Midbrain (tissue), 1 donor: ENCODE measurements at regions not wholly inside any gene's neighbourhood (a gene's known extent, or its start where the extent isn't known, plus 50 kb on each side); places are given as distances from the start of the nearest gene placed in this dataset.
"Not testable (repeated sequence)": the region's sequence is repeated elsewhere in the genome, so short reads cannot be mapped to it uniquely, and the experiment has no call there.

Experiments
- DNase-seq: peaks from one replicate; lab custom pipeline; 2025; lab: John Stamatoyannopoulos, UW

DNA sequence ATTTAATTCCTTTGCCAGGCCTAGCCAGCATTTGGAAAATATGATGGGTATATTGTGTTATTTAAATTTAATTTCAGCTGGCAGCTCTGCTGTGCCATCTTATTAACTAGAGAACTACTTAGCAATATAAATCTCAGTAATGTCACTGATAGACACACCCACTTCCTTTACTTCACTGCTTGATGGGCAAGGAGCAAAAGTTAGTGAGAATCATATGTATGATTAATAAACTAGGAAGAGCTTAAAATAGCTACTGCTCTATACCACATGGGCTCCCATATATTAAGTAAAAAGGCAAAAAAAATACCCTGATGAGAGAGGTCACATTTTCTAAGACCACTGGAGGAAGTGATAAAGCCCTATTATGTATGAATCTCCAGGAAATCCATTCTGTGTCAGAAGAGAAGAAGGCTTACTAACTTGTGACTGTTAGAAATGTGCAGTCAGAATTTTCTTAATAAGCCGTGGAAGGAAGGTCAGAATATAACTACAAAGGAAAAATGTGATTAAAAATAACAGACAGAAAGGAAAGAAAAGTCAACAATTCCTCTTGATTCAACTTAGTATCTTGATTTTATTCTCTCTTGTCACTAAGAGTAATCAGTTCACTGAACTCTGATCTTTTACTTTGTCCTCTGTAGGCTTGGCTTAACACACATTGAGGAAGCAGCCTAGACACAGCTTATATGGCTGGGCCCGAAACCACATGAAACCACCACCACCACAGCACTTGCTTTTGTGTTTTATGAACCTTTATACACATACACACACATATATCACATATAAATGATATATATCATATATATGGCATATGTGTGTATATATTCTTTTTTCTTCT lies 1233.9 kb upstream of the ALCAM start:
- no peak for DNase-seq

DNA sequence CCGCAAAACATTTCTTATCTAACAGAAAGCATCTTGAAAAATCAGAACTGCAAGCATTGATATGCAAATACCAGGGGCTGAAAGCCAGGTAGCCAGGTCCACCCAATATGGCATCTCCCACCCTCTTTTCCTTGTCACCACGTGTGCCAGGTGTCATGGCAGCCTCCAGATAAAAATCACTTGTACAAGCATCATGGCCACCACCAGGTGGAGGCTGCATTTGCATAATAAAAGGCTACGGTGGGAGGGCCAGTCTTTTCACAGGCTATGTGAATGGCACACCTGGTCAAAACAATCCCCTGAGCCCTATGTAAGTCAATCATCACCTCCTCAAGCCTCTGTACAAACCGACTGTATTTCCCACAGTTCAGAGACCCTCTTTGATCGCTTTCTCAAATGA lies 1233.1 kb upstream of the ALCAM start:
- no peak for DNase-seq

DNA sequence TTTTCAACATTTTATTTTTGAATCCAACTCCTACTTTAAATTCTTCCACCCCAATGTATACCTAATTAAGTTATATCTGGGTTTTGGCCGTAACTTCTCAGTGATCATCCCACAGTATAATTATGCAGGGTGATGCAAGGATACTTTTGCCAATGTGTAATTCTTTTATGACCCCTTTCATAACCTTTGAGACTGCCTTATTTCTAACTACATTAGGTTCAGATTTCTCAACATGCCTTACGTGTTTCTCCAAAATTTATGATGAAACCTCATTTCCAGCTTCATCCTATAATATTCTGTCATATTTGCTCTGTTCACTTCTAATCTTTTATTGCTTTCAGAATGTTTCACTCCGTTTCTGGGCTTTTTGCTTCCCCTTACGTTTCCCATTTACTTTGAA lies 1229.6 kb upstream of the ALCAM start:
- DNase-seq: no peak

DNA sequence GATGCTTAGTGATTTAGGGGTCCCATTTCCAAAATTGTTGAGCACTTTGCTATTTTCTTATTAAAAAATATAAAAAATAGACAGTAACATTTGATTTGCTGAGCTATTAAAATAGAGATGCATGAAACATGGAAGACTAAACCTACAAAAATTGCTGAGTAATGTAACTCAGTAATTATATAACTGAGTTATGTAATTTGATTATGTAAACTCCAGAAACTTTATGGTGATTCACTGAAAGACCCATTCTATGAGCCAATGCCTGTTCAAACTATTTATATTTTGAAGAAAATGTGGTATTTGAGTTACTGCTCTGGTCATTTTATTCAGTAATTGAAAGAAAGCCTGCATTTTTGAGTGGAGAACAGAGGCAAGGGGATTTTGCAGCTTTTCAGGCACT lies 1221.5 kb upstream of the ALCAM start:
- DNase-seq: no peak

DNA sequence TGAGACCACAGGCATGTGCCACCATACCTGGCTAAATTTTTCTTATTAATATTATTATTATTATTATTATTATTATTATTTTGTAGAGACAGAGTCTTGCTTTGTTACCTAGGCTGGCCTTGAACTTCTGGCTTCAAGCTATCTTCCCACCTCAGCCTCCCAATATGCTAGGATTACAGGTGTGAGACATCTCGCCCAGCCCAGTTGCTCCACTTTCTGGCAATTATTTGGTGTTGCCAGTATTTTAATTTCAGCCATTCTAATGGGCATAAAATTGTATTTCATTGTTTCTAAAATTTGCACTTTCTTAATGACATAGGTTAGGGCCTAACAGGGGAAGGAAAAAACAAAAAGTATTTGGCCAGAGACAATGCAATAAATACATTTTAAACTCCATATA lies 1217.6 kb upstream of the ALCAM start:
- no peak for DNase-seq

DNA sequence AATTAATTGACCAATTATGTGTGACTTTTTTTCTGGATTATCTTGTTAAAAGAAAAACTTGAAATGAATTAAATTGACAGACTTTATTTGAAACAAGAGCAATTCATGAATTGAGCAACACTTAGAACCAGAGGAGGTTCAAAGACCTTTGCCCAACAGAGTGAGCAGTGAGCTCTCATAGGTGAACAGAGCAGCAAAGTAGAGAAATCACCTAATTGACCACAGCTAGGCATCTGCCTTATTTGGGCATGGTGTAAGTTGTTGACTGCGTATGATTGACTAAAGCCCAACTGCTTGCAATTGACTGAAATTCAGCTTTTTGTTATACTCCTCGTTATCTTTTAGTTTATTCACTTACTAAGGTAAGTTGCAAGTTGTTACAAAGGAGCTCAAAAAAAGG lies 1216.0 kb upstream of the ALCAM start:
- DNase-seq: no peak

DNA sequence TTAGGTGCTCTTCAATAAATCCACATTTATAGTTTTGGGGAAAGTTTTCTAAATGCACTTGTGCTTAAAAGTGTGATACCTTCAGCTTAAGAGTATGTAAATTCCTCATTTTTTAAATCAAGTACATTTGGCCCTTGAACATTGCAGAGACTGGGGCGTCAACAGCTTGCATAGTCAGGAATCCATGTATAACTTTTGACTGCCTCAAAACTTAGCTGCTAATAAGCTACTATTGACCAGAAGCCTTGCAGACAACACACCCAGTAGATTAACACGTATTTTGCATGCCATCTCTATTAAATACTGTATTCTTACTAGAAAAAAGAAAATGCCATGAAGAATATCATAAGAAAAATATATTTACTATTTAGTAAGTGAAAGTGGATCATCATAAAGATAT lies 1211.8 kb upstream of the ALCAM start:
- no peak for DNase-seq

DNA sequence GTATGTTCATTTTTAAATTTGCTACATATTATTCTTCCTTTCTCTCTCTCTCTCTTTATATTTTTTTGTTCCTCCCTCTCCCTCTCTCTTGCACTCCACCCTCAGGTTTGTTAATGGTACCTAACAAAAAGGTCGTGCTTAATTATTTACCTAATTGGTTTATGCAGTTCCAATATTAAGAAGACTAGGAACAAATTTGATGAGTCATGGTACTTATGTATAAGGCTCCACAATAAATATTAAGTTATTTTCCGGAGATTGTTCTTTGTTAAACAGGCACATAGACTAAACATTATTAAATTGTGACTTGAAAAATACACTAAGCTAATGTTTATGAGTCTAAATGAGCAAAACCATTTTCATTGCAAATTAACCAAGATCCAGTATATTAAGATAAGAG lies 1200.8 kb upstream of the ALCAM start:
- no peak for DNase-seq

DNA sequence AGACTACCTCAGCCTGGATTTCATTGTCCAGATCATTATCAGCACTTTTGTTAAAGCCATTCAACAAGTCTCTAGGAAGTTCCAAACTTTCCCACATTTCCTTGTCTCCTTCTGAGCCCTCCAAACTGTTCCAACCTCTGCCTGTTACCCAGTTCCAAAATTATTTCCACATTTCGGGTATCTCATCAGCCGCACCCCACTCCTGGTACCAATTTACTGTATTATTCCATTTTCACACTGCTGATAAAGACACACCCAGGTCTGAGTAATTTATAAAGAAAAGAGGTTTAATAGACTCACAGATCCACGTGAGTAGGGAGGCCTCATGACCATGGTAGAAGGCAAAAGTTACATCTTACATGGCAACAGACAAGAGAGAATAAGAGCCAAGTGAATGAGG lies 1198.3 kb upstream of the ALCAM start:
- no peak for DNase-seq

DNA sequence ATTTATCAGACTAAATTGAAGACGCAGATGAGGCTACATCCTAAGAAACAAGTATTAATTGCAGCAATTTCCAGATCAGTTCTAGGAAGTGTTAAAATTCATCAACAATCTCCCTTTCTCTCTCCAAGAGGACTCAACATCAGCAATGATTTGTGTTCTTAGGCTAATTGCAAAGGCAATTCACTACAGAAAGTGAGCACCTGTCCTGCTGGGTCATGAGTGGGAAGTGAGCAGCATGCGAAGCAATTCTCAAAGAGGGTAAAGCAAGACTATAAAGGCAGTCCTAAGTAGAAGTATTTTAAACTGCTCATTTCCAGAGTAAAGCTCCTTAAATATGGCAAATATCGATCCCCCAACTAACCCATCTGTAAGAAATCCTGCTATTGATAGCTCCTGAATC lies 1191.0 kb upstream of the ALCAM start:
- no peak for DNase-seq

DNA sequence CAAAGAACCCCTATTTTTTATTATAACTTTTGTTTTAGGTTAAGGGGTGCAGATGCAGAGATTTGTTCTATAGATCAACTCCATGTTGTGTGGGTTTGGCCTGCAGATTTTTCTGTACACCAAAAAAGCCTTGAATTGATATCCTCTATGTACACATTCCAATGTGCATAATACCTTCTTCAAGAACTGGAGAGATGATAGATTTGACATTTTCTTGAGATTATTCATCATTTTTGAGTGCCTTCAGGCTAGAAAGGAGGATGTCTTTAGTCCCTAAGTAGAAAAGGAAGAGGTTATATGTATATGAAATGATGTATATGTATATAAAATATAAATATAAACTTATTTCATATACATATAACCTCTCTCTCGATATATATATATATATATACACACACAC lies 1190.0 kb upstream of the ALCAM start:
- no peak for DNase-seq

DNA sequence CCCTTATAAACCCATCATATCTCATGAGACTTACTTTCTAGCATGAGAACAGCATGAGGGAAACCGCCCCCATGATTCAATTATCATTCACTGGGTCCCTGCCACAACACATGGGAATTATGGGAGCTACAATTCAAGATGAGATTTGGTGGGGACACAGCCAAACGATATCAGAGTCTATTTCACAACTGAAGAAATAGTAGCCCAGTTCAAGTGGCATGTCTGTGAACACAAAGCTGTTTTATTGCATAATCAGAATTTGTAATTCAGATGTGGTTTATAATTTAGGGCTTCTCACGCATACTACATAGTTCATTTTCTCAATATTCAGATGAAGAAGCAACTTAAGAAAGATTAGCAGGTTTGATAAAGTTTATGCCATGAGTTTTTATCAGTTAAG lies 1188.0 kb upstream of the ALCAM start:
- no peak for DNase-seq

DNA sequence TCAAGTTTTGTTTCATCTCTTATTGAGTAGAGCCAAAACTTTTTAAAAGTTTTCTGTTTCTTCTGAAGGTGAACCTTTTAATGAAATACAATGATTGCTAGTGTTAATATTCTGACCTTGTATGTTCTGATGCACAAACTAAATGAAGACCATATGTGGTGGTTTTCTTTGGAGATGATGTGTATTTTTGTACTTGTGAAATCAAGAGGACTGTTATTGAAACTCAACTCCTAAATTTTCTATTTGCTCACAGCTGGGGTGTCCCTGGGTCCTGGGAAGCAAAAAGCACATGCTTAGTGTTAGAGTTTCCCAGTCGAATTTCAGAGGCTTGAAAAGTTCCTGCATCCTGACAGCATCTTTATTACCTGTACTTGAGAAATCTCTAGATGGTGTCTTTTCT lies 1185.8 kb upstream of the ALCAM start:
- no peak for DNase-seq

DNA sequence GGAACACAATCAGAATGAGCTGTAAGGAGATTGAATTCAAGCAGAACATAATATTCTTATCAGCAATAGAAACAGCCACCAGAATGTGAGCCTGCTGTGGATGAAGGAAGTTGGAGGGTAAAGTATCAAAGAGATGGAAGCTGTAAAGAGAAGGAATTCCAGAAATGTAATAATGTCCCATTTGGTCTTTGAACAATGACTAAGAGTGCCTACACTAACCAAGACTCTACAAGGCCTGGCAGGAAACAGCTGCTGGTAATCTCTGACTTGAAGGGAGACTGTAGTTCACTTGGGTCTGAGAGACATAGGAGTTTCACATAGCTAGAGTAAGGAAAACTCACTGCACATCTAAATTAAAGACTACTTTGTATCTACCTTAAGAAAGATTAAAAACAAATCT lies 1176.0 kb upstream of the ALCAM start:
- no peak for DNase-seq

DNA sequence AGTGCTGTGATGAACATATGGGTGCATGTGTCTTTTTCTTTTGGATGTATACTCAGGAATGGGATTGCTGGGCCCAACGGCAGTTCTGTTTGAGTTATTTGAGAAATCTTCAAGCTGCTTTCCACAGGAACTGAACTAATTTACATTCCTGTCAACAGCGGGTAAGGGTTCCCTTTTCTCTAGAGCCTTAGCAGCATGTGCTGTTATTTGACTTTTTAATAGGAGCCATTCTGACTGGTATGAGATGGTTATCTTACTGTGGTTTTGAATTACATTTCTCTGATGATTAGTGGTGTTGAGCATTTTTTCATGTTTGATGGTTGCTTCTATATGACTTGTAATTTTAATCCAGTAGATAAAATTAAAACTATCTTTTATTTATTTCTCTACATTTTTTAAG lies 1168.6 kb upstream of the ALCAM start:
- no peak for DNase-seq

DNA sequence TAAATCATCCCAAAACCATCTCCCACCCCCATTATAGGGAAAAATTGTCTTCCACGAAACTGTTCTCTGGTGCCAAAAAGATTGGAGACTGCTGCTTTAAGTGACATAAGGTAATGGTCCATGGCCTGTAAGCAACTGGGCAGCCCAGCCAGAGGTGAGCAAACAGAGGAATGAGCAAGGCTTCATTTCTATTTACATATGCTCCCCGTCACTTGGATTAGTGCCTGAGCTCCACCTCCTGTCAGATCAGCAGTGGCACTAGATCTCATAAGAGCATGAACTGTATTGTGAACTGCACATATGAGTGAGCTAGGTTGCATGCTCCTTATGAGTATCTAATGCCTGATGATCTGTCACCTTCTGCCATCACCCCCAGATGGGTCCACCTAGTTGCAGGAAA lies 1159.8 kb upstream of the ALCAM start:
- DNase-seq: no peak

DNA sequence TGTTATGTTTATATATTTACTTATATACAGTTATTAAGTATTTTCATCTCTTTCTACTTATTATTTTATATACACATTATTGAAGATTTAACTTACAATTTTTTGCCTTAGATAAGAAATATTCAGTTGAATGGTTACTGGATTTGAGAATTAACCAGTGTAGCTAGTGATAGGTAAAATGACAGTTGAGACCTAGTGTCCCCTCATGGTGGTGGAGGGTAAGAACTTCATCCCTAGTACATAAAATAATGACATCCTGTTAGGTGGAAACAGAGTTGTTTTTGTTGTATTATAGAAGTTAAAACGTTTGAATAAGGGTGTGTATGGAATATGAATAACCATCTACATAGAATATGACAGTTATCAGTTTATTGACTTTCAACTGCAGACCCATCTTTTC lies 1152.4 kb upstream of the ALCAM start:
- no peak for DNase-seq

DNA sequence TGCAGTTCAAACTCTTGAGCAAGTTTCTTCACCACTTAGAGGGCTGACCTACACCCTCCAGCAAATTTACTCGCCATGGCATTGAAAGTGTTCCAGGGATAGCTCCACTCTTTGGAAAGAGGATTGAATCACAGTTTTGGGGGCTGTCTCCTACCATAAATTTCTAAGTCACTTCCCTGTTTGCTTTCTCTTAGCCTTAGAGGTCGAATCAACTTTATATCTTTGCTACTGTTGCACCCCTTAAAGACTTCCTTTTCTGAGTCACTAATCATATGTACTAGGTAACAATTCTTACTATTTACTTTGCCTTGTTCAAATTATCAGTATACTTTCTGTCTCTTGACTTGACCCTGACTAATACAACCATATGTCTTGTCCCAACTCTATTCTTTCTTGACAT lies 1151.8 kb upstream of the ALCAM start:
- DNase-seq: no peak

DNA sequence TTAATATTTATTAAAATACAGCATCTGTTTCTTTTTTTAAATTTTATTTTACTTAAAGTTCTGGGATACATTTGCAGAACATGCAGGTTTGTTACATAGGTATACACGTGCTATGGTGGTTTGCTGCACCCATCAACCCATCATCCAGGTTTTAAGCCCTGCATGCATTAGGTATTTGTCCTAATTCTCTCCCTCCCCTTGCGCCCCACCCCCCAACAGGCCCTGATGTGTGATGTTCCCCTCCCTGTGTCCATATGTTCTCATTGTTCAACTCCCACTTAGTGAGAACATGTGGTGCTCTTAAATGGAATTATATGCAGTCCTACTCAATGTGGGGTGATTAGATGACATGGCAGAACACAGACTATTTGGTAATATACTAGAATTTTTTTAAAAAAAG lies 1147.7 kb upstream of the ALCAM start:
- DNase-seq: not testable (repeated sequence)

DNA sequence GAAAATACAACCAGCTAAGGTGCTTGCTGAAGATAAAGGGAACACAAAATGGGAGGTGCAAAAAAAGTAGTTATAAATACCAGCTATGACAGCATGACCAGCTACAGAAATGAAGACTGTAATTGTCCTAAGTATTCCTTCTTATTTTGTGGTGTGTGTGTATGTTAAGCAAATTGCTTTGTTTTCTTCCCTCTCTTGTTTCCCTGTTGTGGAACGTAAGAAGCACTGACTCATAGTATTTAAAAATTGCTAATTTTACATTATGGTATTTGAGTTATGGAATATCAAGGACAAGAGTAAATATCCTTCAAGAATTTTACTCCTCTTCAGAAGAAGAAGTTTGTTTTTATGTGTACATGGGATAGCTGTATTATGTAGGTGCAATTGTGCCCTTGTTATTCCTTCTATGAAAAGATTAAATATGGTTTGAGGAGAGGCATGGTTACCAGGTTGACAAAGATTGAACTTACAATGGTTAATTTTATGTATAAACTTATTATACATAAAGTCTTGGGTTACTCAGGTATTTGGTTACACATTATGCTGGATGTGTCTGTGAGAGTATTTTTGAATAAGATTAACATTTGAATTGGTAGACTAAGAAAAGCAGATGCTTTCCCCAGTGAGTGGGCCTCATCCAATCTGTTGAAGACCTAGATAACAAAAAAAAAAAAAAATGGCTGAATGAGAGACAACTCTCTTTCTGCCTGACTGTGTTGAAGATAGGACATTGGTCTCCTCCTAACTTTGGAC lies 1132.1 kb upstream of the ALCAM start:
- no peak for DNase-seq

DNA sequence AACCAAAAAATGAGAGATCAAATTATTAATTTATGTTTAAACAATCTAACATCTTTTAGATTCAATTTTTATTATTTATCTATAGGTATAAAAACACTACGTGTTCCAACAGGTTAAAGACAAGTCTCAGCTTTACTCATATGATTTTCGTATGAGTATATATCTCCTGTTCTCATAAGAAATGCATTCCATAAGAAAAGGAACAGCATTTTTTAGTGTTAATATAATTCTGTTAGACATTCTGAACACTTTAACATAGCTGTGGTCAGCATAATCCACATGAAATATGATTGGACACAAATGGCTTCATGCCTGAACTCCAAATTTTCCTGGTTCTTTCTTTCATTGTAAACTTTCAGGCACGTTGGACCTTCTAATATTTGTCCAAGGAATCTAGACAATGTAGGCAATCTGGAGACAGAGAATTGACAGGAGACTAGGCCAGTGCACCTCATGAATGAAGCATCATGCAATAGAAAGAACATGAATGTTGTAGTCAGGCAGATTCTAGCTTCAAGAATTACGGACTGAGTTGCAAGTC lies 1122.0 kb upstream of the ALCAM start:
- DNase-seq: no peak

DNA sequence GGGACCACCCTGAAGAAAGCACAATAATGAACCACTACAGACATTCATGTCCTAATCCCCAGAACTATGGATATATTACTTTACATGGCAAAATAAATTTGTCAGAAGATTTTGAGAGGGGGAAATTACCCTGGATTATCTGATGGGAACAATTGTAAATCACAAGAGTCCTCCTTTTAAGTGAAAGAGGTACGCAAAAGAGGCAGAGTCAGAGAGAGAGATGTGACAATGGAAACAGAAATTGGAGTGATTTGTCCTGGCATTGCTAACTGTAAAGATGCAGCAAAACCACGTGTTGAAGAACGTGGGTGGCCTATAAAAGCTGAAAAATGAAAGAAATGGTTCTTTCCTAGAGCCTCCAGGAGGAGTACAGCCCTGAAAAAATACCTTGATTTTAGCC lies 1121.4 kb upstream of the ALCAM start:
- no peak for DNase-seq

DNA sequence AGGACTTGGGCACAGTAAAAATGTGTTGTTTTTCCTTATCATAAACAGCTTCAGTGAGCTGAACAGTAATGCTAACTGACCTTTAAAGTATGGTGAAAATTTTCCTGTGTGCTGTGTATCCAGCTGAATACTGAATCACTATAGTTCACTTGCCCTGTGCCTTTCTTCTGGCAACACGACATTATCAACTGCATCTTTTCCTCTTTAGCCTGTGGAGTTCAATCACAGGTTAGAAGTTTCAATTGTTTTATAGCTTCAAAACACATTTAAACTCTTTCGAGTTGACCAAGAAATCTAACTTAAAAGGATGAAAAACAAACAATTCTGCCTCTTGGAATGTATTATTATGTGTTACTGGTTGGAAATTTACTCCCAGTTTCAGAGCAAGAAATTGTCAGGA lies 1120.7 kb upstream of the ALCAM start:
- no peak for DNase-seq
